Stimulated activated CD8-positive, alpha-beta memory T cell treated with anti-CD3 and anti-CD28 coated beads, Interleukin-4, amount 100 ng/mL, for 1 hour (primary cell): ENCODE measurements at regions not wholly inside any gene's neighbourhood (a gene's known extent, or its start where the extent isn't known, plus 50 kb on each side); places are given as distances from the start of the nearest gene placed in this dataset.

Source experiments
- DNase-seq, 2 donors: peaks; one replicate each; pipeline ENCODE4 v3.0.0-alpha.2; 2020; ENCODE audit warnings: low read depth in 2 of 2, low spot score in 1 of 2

DNA sequence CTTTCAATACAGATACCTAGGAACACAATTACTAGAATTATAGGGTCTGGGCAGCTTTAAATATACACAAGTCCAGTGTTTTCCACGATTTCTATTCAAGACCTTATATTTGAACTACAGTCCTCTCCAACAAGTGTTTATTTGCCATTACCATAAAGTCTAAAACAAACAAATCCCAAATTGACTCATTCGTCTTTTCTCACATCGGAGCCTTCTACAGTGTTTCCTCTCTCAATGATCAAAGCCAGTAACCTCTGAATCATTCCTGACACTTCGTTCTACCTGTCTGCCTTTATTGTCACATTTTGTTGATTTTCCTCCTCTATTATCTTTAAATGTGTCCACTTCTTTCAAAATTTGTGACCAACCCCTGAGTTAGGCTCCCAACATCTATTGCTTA lies 1356.5 kb upstream of the SLC10A2 start:
- no peak for DNase-seq

DNA sequence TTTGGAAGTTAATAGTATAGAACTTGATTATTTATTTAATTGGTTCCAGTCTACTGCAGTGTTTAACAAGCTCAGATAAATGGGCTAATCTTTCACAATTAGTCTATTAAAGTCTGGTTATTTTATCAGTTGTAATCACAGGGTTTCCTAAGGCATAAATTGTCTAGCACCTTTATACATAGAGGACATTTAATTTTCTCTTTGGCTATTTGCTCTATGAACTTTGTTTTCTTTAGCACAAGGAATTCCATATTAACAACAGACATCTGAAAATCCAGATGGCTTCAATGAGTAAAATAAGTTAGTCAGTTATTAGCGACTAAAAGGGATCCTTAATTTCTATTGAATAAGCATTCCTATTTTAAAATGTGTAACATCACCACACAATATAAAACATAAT lies 1350.8 kb upstream of the SLC10A2 start:
- no peak for DNase-seq

DNA sequence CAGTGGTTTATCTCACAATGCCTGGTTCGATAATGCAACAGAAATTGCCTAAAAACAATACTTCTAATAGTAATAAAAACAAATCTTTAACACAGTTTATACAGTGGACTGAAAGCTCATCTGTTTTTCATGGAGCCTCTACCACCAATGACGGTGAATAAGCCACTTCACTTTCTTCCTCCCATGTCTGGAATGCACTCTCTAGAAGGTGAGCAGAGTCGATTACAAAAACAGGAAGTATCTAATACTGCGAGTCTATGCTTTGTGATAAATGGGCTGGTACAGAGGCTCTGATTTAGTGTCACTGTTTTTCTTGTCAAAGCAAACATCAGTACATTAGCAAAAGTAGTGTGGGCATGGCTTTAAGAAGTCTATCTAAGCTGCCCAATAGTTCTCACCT lies 1348.6 kb upstream of the SLC10A2 start:
- DNase-seq = no peak

DNA sequence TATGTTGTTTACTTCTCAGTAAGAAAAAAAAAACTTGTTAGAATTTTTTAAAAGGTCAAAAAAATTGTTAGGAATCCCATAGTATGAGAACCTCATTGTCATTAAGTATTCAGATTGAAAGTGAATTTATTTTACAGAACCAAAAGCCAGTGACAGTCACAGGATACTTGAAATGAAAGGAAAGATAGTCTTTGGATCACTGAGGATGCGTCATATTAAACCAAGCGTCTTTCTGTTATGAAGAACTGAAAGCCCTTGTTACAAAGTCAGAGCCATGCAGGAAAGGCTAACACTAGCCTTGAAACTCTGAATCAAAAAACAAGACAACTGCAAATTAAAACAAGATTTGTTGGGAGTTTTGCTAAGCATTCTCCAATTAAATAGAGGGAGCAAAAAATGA lies 1348.0 kb upstream of the SLC10A2 start:
- no peak for DNase-seq

DNA sequence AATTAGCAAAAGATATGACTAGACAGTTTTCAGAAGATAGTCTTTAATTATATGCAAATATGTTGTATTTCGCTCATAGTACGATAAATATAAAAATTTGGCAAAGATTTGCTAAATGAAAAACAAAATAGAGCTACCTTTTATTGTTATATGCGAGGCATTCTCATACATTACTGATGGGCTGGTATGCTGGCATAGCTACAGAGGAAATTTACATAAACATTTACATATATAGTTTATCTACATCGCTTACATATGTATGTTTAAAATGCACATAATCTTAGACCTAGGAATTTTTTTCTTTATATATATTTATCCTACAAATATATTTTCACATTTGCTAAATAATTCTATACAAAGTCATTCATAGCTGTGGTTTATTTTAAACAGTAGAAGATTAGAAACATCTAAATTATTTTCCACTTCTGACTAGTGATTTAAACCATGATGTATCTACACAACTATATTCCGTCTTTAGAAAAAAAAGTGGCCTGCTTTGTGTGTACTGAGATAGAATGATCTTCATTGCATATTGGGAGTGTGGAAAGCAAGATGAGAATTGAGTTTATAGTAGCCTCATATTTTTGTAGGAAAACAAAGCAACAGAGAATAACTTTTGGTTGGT lies 1345.0 kb upstream of the SLC10A2 start:
- DNase-seq = no peak

DNA sequence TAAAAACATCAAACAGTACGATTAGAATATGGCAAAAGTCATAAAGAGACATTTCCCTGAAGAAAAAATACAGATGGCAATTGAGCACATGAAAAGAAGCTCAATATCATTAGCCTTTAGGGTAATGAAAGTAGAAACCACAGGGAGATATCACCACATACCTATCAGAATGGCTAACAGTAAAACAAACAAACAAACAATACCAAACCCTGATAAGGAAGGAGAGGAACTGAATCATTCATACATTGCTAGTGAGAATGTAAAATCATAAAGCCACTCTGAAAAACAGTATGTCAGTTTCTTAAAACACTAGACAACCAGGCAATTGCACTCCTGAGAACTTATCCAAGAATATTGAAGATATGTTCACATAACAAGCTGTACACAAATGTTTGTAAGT lies 1342.5 kb upstream of the SLC10A2 start:
- DNase-seq = no peak

DNA sequence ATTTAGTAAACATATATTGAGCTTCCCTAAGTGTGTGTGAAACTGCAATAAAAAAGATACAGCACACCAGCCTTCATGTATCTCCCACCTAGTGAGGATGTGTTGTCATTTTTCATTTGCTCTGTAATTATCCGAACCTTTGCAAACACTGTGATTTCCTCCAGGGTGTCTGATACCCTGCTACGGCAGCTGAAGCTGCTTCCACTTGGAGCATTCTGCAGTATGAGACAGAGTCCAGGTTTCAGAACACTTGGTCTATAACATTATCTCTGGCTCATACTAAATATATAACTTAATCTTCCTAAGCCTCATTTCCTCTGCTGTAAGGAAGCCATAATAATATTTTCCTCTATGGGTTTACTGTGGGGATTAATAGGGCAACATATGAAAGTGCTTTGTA lies 1338.1 kb upstream of the SLC10A2 start:
- no peak for DNase-seq

DNA sequence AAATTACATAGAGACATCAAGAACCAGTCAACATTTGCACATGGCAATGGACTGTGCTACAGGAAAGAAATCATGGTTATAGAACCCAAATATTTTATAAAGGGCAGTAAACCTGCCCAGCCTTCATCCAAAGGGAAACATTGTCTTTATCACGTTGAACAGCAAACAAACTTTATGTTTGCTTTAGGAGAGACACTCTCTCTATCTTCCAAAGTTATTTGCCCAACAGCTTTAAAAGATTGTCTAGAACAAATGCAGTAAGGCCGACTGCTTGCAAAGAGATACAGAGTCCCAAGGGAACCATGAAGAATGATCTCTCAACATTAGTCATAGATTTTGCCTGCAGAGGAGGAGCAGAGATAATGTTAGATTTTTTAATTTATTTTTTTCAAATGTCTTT lies 1323.5 kb upstream of the SLC10A2 start:
- DNase-seq = no peak

DNA sequence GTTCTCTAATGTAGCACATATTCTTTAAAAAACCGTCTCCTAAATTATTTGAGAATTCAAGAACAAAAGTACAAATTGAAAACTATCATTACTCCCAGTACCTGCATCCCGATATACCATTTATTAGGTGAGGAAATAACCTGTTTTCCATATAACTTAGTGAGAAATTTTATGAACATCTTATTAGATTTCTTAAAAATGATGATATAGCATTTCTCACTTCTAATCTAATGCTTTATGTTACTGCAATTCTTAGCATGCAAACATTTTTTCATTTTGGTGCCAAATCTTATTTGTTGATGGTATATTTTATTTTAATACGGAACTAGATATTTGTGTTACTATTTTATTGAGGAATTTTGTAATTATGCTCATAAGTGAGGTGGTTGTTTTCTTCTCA lies 1321.3 kb upstream of the SLC10A2 start:
- no peak for DNase-seq

DNA sequence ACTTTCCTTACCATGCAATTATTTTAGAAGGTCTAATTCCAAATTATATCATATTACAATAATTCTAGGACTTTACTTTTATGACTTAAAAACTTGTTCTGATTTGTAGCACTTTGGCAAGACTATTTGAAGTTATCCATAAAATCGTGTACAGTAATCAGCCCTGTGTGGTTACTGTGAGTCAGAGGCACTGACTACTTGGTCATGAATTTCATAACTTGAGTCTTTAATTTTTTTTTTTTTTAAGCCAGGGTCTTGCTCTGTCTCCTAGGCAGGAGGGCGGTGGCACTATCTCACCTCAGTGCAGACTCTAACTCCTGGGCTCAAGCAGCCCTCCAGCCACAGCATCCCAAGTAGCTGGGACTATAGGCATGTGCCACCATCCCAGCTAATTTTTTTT lies 1319.2 kb upstream of the SLC10A2 start:
- DNase-seq = no peak

DNA sequence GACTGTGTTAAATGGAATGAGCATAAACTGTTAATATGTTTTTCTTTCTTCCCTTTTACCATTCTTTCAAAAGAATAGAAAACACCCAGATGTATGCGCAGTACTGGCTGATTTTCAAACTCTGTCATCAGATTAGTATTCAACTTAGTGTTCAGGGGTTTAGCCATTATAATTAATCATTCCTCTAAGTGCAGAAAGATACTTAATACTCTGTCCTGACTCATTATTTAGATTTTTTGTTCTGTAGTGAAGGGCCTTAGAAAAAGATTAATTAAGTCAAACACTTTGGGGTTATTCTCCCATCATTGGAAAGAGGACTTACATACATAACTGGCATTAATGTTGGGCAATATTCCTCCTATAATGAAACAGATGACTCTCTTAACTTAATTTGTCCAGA lies 1316.7 kb upstream of the SLC10A2 start:
- no peak for DNase-seq

DNA sequence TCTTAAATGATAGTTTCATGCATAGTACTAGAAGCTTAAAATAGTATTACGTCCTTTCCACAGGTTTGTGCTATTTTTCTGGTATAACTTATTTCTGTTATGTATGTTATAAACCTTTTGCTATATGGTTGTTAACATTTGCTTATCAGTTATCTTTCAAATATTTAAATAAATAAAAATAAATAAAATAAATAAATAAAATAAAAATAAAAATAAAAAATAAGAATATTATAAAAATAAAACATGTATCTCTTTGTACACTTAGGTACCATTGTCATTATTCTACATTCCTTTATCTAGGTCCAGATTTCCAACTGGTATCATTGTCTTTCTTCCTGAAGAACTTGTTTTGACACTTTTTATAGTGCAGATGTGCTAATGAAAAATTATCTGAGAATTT lies 1310.4 kb upstream of the SLC10A2 start:
- DNase-seq = no peak

DNA sequence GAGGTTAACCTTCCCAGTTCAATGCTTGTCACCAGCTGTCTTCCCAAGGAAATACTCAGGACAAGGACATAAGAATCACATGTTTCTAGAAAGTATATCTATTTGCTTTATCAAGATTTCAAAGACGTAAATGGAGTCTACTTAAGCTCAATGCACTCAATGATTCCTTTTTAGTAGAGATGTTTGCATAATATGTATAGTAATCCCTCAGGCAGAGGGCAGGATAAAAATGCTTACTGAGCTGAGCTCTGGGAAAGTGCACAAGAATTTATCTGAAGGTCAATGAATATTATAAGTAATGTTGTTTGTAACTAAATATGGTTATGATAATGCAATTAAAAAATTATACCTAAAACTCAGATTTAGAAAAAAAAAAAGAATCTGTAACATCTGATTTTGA lies 1309.4 kb upstream of the SLC10A2 start:
- no peak for DNase-seq

DNA sequence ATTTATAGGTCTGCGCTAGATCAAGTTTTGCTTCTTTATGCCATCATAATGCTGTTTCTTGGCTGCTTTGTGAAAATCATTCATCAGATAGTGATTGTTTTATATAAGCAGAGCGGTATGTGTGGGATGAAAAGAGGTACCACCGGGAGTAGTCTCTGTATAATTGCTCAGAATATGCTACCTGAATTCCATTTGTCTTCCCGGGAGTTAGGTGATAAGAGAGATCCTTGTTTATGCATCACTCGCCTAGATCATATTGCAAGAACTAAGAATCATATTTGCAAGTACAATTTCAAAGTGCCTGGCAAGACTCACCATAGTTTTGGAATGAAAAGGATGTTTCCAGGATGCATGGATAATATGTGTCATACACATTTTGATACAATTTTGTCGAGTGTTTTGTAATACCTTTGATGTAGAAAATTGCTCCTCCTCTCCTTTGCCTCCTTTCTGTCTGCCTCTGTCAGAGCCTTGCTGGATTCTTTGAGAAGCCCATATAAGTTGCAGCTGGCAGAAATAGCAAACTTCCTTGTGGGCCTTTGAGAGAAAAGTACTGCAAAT lies 1306.0 kb upstream of the SLC10A2 start:
- DNase-seq = no peak

DNA sequence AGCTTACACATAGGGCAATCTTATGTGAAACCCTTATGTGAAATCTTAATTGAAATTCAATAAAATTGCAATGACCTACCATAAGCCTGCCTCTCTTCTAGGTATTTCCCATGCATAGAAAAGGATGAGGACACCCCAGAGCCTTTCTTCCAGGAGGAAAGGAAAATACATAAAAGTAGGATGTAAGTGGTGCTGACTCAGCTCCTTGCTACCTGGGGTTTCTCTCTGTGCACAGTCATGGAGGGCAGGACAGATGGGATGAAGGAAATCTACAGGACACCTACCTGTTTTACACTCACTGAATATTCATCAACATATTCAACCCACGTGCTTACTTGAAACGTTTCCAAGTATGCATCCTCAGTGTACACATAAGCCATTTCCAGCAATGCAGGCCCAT lies 1299.2 kb upstream of the SLC10A2 start:
- no peak for DNase-seq

DNA sequence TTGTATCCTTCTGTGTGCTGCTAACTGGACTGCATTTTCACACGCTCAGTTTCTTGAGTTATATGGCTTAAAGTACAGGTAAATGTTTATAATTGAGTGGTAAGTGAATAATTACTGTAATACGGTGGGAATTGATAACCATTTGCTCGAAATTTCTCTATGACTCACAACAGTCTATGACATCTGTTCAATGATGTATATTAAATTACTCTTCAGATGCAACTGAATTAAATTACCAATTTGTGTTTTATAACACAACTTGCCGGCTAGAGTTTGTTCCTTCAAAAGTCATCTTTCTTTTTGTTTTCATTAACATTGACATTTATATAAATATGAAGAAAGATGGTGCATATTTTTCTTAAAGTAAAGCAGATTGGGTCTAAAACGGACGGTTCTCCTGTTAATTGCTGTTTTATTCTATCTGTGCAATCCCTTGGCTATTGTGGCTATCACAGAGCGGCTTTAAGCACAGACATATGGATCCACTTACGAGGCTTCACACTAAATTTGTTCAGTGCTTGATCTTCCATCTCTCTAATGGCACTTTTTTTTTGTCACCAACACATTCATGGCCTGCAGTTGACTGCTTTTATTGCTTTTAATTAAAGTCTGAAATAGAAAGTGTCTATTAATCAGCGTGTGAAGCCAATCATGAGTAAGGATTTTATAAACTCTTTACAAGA lies 1291.6 kb upstream of the SLC10A2 start:
- no peak for DNase-seq

DNA sequence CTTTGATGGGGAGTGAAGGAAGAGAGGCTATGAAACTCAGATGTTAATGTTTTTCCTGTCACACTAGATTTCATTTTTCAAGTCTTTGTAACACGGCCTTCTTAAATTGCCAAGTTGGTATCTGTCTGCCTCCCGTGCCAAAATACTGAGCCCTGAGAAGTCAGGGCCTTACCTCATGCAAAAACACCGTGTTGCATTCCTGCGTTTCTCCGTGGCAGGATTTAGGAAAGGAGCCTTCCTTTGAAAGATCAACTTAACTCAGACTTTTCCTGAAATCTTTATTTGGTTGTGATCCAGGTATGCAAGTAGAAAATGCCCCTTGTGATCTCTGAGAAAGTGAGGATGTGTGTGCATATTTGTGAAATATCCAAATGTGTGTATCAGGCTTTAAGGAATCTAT lies 1291.0 kb upstream of the SLC10A2 start:
- no peak for DNase-seq

DNA sequence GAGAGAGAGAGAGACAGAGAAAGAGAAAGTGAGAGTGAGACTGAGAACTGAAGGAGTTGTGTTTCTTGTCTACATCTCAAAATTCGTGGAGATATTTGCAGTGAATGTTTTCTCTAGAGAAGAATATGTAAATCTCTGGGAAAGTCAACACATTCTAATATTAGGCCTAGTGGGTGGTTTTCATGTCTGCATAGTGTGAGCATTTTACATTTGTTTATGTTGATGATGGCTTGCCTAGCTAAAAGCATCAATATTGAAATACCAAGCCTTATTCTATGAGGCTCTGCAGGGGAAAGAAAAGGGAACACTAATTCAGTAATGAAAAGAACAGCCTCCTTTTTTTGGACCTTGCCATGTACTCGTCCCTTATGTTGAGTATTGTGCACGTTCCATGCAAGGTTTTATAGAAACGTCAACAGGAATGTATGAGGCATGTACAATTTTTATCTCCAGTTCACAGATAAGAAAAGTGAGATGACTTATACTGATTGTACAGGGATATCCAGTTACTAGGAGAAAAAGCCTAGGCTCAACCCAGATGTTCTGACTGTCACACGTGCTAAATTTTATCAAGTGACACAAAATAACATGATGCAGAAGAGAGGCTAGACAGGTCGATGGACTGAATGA lies 1288.9 kb upstream of the SLC10A2 start:
- no peak for DNase-seq

DNA sequence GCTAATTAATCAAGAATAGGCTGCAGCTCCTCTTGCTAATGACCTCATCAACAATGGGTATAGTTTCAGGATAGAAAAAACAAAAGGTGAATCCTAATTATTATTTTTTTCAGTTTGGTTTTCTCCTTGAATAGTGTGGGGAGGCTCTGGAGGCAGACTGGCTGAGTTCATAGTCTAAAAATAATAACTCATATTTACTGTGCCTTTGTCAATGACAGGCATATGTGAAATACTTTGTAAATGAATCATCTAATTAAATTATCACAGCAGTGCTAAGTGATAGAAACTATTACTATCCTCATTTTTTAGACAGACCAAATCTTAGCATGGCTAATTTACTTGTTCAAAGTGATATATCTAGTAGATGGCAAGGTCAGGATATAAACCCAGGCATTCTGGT lies 1261.0 kb upstream of the SLC10A2 start:
- no peak for DNase-seq

DNA sequence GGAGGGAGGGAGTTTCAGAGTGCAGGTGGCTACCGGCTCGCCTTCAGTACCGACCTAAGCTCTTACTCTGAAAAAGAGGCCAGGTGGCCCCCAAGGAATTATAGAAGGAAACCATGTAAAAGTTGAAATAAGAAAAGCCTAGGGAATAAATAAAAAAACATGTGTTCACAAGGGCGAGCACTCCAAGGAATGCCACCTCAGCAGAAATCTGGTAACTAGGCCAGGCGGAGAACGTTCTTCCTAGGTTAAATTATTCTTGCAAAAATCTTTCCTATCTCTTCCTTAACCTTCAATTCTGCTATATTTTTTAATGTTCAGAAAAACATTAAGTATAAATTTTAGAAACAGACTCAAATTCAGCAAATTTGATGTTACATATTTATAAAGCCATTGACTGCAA lies 1260.3 kb upstream of the SLC10A2 start:
- DNase-seq = no peak

DNA sequence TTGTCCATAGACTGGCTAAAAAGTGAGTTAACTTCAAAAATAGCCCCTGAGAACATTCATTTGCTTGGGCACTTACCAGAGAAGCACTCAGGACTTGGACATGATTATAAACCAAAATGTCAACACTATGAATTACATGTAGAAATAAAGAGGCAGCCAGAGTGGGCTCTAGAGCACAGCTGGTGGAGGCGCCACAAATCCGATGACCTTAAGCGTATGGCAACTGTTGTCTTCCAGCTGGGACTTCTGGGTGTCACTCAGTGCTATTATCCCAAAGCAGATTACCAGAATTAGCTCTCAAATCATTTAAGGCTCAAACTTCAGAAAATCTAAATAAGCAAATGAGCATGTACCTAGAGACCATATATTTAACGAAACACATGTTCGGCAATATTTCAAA lies 1255.5 kb upstream of the SLC10A2 start:
- DNase-seq = no peak

DNA sequence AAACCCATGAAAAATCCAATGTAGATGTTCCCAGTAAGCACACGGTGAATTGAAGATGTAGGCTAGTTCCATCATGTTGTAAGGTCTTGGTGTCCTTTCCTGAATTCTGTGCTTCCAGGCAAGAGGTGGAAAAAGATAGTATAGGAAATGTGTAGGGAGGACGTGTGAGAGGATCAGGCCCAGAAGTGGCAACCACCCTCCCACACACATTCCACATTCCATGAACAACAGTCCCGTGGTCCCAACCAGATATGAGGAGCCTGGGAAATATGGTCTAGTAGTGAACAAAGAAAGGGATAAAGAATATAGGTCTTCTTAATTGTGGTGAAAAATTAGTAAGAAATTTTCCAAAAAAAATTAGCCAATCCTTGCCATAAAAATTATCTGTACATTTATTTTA lies 1254.2 kb upstream of the SLC10A2 start:
- DNase-seq = no peak

DNA sequence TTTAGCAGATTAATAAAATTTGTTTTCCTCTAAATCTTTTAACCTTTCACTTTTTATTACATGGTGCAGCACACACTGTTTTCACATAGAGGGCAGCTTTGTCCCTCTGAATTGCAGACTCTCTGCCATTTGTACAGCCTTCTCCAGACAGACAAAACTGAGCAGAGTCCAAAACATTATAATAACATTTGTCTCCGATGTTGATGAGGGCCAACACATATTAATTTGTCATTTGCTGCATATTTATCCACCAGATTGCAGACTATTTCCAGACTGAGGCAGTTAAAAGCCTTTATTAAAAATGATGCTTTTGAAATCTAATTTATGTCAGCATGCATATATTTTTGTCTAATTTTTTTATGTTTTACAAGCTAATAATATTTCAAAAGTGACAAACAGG lies 1251.9 kb upstream of the SLC10A2 start:
- no peak for DNase-seq
